WI38 (cell line): ENCODE measurements at regions not wholly inside any gene's neighbourhood (a gene's known extent, or its start where the extent isn't known, plus 50 kb on each side); places are given as distances from the start of the nearest gene placed in this dataset.

Source experiments
- H3K4me3 ChIP-seq: 2 replicates; pipeline ENCODE4 v1.5.1; 2011; ENCODE audit warnings: low read depth, mild to moderate bottlenecking, control low read depth, low read length
- CTCF ChIP-seq: IDR thresholded peaks from 2 replicates; pipeline ENCODE4 v1.5.1; 2012; ENCODE audit warnings: low read depth, mild to moderate bottlenecking, control low read depth, low read length

GRCh38 chr6:67889682-67889995, 745.4 kb upstream of the ADGRB3 start:
- H3K4me3 ChIP-seq: no peak overlapping the region
- TF ChIP-seq CTCF: no peak

GRCh38 chr6:67888886-67889681, 746.0 kb upstream of the ADGRB3 start:
- H3K4me3 ChIP-seq: no peak overlapping the region
- TF ChIP-seq CTCF: no peak

GRCh38 chr6:67888546-67888885, 746.6 kb upstream of the ADGRB3 start:
- H3K4me3 ChIP-seq: no peak overlapping the region
- TF ChIP-seq CTCF: no peak

- TF ChIP-seq CTCF: no peak
- H3K4me3 ChIP-seq: no peak overlapping the region
These were observed 747.1 kb upstream of the ADGRB3 start for GRCh38 chr6:67887747-67888545.

- no peak for TF ChIP-seq CTCF
- no peak overlapping the region for H3K4me3 ChIP-seq
These were observed 747.7 kb upstream of the ADGRB3 start for GRCh38 chr6:67887419-67887746.

GRCh38 chr6:67886840-67887292, 748.2 kb upstream of the ADGRB3 start:
- no peak for TF ChIP-seq CTCF
- no peak overlapping the region for H3K4me3 ChIP-seq

GRCh38 chr6:67886036-67886707, 748.9 kb upstream of the ADGRB3 start:
- no peak for TF ChIP-seq CTCF
- H3K4me3 ChIP-seq: no peak overlapping the region
